H1 (cell line): ENCODE measurements at regions not wholly inside any gene's neighbourhood (a gene's known extent, or its start where the extent isn't known, plus 50 kb on each side); places are given as distances from the start of the nearest gene placed in this dataset. TPM values are rescaled to one million over a fixed set of nuclear protein-coding genes. Genes with fewer than 3 reads are reported as not detected.

Source experiments
- small RNA-seq: library from polyadenylated mRNA; stranded (forward); fragments of <200 nt; extraction: miRNeasy Mini kit (QIAGEN cat#:217004); gene quantifications from one replicate; pipeline ENCODE3, GENCODE V24; 2013; ENCODE audit not compliant: insufficient read depth

Small RNA genes lying in the stretch of these regions (small RNA-seq; reads per million reads assigned to genes)
- gene RF00096 = not detected
